ENCODE measurements at regions not wholly inside any gene's neighbourhood (a gene's known extent, or its start where the extent isn't known, plus 50 kb on each side); places are given as distances from the start of the nearest gene placed in this dataset.
"Not testable (repeated sequence)": the region's sequence is repeated elsewhere in the genome, so short reads cannot be mapped to it uniquely, and the experiment has no call there.

- H3K27ac ChIP-seq; H3K36me3 ChIP-seq; H3K4me3 ChIP-seq; H3K4me1 ChIP-seq; H3K9me3 ChIP-seq (replicated peaks); H3K27me3 ChIP-seq; DNase-seq: not testable (repeated sequence)
Observed at GRCh38 chr10:59975918-59976317, 69.6 kb upstream of the CCDC6 start.

GRCh38 chr10:59971915-59972314, 65.6 kb upstream of the CCDC6 start:
- Histone ChIP-seq H3K4me1 (no peaks in the 10 kb centered on the region), H3K27me3 (no peaks in the 10 kb centered on the region), H3K27ac (no peak overlapping the region), H3K9me3 (replicated peaks) (no peaks in the 10 kb centered on the region), H3K4me3 (no peak overlapping the region), H3K36me3 (no peaks in the 10 kb centered on the region)
- DNase-seq, result no peak

GRCh38 chr10:59970396-59971368, 64.3 kb upstream of the CCDC6 start:
- Histone ChIP-seq H3K27me3 (no peaks in the 10 kb centered on the region), H3K4me3 (no peak overlapping the region), H3K4me1 (no peaks in the 10 kb centered on the region), H3K36me3 (no peaks in the 10 kb centered on the region), H3K27ac (no peak overlapping the region), H3K9me3 (replicated peaks) (no peaks in the 10 kb centered on the region)
- no peak for DNase-seq

DNA sequence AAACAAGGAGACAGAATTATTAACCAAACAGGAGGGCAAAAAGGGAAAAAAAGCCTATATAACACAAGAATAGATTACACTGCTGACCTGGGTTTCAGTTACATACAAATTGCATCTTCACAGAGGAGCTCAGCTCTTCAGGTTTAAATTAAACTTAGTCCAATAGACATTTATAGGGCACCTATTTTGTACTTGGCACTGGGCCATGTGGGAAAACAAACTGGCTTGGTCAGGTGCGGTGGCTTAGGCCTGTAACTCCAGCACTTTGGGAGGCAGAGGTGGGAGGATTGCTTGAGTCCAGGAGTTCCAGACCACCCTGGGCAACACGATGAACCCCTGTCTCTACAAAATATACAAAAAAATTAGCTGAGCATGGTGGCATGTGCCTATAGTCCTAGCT, 62.3 kb upstream of the CCDC6 start:
- Histone ChIP-seq H3K27ac (no peak overlapping the region), H3K9me3 (replicated peaks) (no peaks in the 10 kb centered on the region), H3K36me3 (no peaks in the 10 kb centered on the region), H3K27me3 (no peaks in the 10 kb centered on the region), H3K4me1 (no peaks in the 10 kb centered on the region), H3K4me3 (no peak overlapping the region)
- no peak for DNase-seq

GRCh38 chr10:59967079-59967478, 60.7 kb upstream of the CCDC6 start:
- peak in 1 of 2 experiments; percentile 1 for DNase-seq
- no peaks in the 10 kb centered on the region for H3K36me3 ChIP-seq
- H3K9me3 ChIP-seq (replicated peaks), result no peaks in the 10 kb centered on the region
- no peaks in the 10 kb centered on the region for H3K27me3 ChIP-seq
- H3K27ac ChIP-seq, result no peak overlapping the region
- no peak overlapping the region for H3K4me3 ChIP-seq
- H3K4me1 ChIP-seq, result no peaks in the 10 kb centered on the region

- Histone ChIP-seq H3K9me3 (replicated peaks) (no peaks in the 10 kb centered on the region), H3K36me3 (no peaks in the 10 kb centered on the region), H3K4me1 (no peaks in the 10 kb centered on the region), H3K27me3 (no peaks in the 10 kb centered on the region), H3K27ac (no peak overlapping the region), H3K4me3 (no peak overlapping the region)
- peak in 1 of 2 experiments; percentile 1 for DNase-seq
Observed at GRCh38 chr10:59965899-59966650, 59.7 kb upstream of the CCDC6 start.

DNA sequence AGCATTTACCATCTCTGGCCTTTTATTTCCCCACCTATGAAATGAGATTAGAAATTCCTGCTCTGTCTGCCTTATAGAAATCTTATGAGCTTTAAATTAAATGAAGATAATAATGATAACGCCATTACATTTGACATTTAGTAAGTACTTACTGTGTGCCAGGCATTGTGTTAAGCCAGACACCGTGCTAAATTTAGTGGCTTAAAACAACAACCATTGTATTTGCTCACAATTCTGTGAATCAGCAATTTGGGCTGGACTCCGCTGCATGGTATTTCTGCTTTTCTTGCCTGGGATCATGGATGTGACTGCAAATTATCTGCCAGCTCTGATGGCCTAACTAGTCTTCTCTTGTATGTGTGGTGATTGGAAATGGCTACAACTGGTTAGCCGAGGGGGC, 56.4 kb upstream of the CCDC6 start:
- Histone ChIP-seq H3K27me3 (no peaks in the 10 kb centered on the region), H3K4me3 (no peak overlapping the region), H3K36me3 (no peaks in the 10 kb centered on the region), H3K9me3 (replicated peaks) (no peaks in the 10 kb centered on the region), H3K27ac (no peak overlapping the region), H3K4me1 (no peaks in the 10 kb centered on the region)
- no peak for DNase-seq

GRCh38 chr10:59960751-59961150, 54.4 kb upstream of the CCDC6 start:
- no peaks in the 10 kb centered on the region for H3K9me3 ChIP-seq (replicated peaks)
- no peaks in the 10 kb centered on the region for H3K36me3 ChIP-seq
- no peak overlapping the region for H3K4me3 ChIP-seq
- H3K27ac ChIP-seq, result no peak overlapping the region
- no peaks in the 10 kb centered on the region for H3K4me1 ChIP-seq
- H3K27me3 ChIP-seq, result no peaks in the 10 kb centered on the region
- DNase-seq, result no peak

GRCh38 chr10:59959504-59960018, 53.2 kb upstream of the CCDC6 start:
- DNase-seq, result no peak
- Histone ChIP-seq H3K4me1 (no peaks in the 10 kb centered on the region), H3K27me3 (no peaks in the 10 kb centered on the region), H3K9me3 (replicated peaks) (no peaks in the 10 kb centered on the region), H3K4me3 (no peak overlapping the region), H3K27ac (no peak overlapping the region), H3K36me3 (no peaks in the 10 kb centered on the region)

- Histone ChIP-seq H3K27me3 (no peaks in the 10 kb centered on the region), H3K9me3 (replicated peaks) (no peaks in the 10 kb centered on the region), H3K27ac (no peak overlapping the region), H3K36me3 (no peaks in the 10 kb centered on the region), H3K4me3 (no peak overlapping the region), H3K4me1 (no peaks in the 10 kb centered on the region)
- DNase-seq, result no peak
Observed at GRCh38 chr10:59958882-59959281, 52.5 kb upstream of the CCDC6 start.

DNA sequence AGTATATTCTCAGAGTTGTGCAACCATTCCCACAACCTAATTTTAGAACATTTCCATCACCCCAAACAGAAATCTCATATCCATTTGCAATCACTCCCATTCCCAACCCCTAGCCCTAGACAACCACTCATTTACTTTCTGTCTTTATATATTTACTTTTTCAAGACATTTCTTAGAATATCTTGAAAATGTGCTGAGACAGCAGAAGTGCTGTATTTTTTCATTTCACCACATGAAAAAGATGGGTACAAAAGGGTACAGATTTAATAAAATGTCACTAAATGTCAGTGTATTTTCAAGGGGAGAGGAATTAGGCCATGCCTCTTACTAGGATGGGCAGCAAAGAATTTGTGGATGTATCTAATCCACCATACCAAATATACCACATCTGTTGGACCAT, 51.6 kb upstream of the CCDC6 start:
- no peaks in the 10 kb centered on the region for H3K36me3 ChIP-seq
- H3K27ac ChIP-seq, result no peak overlapping the region
- H3K4me1 ChIP-seq, result no peaks in the 10 kb centered on the region
- H3K9me3 ChIP-seq (replicated peaks), result no peaks in the 10 kb centered on the region
- no peaks in the 10 kb centered on the region for H3K27me3 ChIP-seq
- DNase-seq, result no peak
- no peak overlapping the region for H3K4me3 ChIP-seq

All from SJCRH30 (cell line).